ENCODE measurements at regions not wholly inside any gene's neighbourhood (a gene's known extent, or its start where the extent isn't known, plus 50 kb on each side); places are given as distances from the start of the nearest gene placed in this dataset.

GRCh38 chr13:105170438-105170837, 1365.0 kb downstream of the EFNB2 start:
- H3K4me1 ChIP-seq (ENCODE audit: low read depth), result no peaks in the 10 kb centered on the region
- DNase-seq (ENCODE audit: low read depth in 1 of 2, low spot score in 1 of 2), result no peak
- TF ChIP-seq CTCF (IDR thresholded peaks at IDR 0.05; ENCODE audit: low read depth, low read length), result no peak
- H3K27me3 ChIP-seq, result no peaks in the 10 kb centered on the region
- H3K27ac ChIP-seq, result no peak overlapping the region
- H3K4me3 ChIP-seq, result no peak overlapping the region
- H3K9me3 ChIP-seq (ENCODE audit: low read depth), result no peaks in the 10 kb centered on the region
- no peaks in the 10 kb centered on the region for H3K36me3 ChIP-seq

- H3K9me3 ChIP-seq (ENCODE audit: low read depth), result no peaks in the 10 kb centered on the region
- no peaks in the 10 kb centered on the region for H3K27me3 ChIP-seq
- H3K27ac ChIP-seq, result no peak overlapping the region
- DNase-seq (ENCODE audit: low read depth in 1 of 2, low spot score in 1 of 2), result no peak
- no peak overlapping the region for H3K4me3 ChIP-seq
- no peaks in the 10 kb centered on the region for H3K4me1 ChIP-seq (ENCODE audit: low read depth)
- no peaks in the 10 kb centered on the region for H3K36me3 ChIP-seq
- no peak for TF ChIP-seq CTCF (IDR thresholded peaks at IDR 0.05; ENCODE audit: low read depth, low read length)
Observed at GRCh38 chr13:105168295-105168694, 1367.2 kb downstream of the EFNB2 start.

GRCh38 chr13:105167385-105167784, 1368.1 kb downstream of the EFNB2 start:
- H3K4me1 ChIP-seq (ENCODE audit: low read depth), result no peaks in the 10 kb centered on the region
- no peaks in the 10 kb centered on the region for H3K27me3 ChIP-seq
- H3K9me3 ChIP-seq (ENCODE audit: low read depth), result no peaks in the 10 kb centered on the region
- DNase-seq (ENCODE audit: low read depth in 1 of 2, low spot score in 1 of 2), result no peak
- no peak overlapping the region for H3K27ac ChIP-seq
- H3K4me3 ChIP-seq, result no peak overlapping the region
- H3K36me3 ChIP-seq, result no peaks in the 10 kb centered on the region
- TF ChIP-seq CTCF (IDR thresholded peaks at IDR 0.05; ENCODE audit: low read depth, low read length), result no peak

GRCh38 chr13:105165449-105166125, 1369.9 kb downstream of the EFNB2 start:
- Histone ChIP-seq H3K27me3 (no peaks in the 10 kb centered on the region), H3K36me3 (no peaks in the 10 kb centered on the region), H3K9me3 (ENCODE audit: low read depth) (no peaks in the 10 kb centered on the region), H3K4me3 (no peak overlapping the region), H3K27ac (no peak overlapping the region), H3K4me1 (ENCODE audit: low read depth) (no peaks in the 10 kb centered on the region)
- no peak for DNase-seq (ENCODE audit: low read depth in 1 of 2, low spot score in 1 of 2)
- no peak for TF ChIP-seq CTCF (IDR thresholded peaks at IDR 0.05; ENCODE audit: low read depth, low read length)

- H3K9me3 ChIP-seq (ENCODE audit: low read depth), result no peaks in the 10 kb centered on the region
- no peak for DNase-seq (ENCODE audit: low read depth in 1 of 2, low spot score in 1 of 2)
- H3K4me1 ChIP-seq (ENCODE audit: low read depth), result no peaks in the 10 kb centered on the region
- H3K36me3 ChIP-seq, result no peaks in the 10 kb centered on the region
- no peaks in the 10 kb centered on the region for H3K27me3 ChIP-seq
- TF ChIP-seq CTCF (IDR thresholded peaks at IDR 0.05; ENCODE audit: low read depth, low read length), result no peak
- no peak overlapping the region for H3K27ac ChIP-seq
- no peak overlapping the region for H3K4me3 ChIP-seq
Observed at GRCh38 chr13:105159841-105160240, 1375.6 kb downstream of the EFNB2 start.

Measured in cardiac muscle cell (in vitro differentiated cells and primary cell).